Right lobe of liver (tissue), 6 donors: ENCODE measurements at regions not wholly inside any gene's neighbourhood (a gene's known extent, or its start where the extent isn't known, plus 50 kb on each side); places are given as distances from the start of the nearest gene placed in this dataset.

Experiments
- ATAC-seq, 4 donors: fragments of 200-7000 bp; cut with Tn5 transposase; one replicate each; pipeline ENCODE4 v1.9.1; 2020; ENCODE audit warnings: mild to moderate bottlenecking in 4 of 4, moderate library complexity in 4 of 4
- DNase-seq, 3 donors: peaks; one replicate each; pipeline ENCODE4 v3.0.0-alpha.2; 2020
- H3K27ac ChIP-seq, 3 donors: fragments of 200-600 bp; one replicate each; pipeline ENCODE4 v1.8.0; 2022
- H3K27me3 ChIP-seq, 2 donors: fragments of 200-600 bp; one replicate each; pipeline ENCODE4 v1.8.0; 2022
- H3K36me3 ChIP-seq, 4 donors: fragments of 200-600 bp; sonication (generic) in 1 of 4; one replicate each; pipeline versions ENCODE4 v1.5.1 to v1.8.0; 2017 to 2022; ENCODE audit warnings: control low read depth in 1 of 4
- H3K4me1 ChIP-seq, 4 donors: fragments of 200-600 bp; sonication (generic) in 1 of 4; one replicate each; pipeline versions ENCODE4 v1.5.1 to v1.8.0; 2017 to 2022; ENCODE audit warnings: control low read depth in 1 of 4
- H3K4me3 ChIP-seq, 3 donors: fragments of 200-600 bp; one replicate each; pipeline ENCODE4 v1.8.0; 2022
- H3K9me3 ChIP-seq, 4 donors: fragments of 200-600 bp; sonication (generic) in 1 of 4; one replicate each; pipeline versions ENCODE4 v1.5.1 to v1.8.0; 2017 to 2022; ENCODE audit warnings: control low read depth in 1 of 4
- CTCF ChIP-seq, 4 donors: fragments of 200-600 bp in 3 of 4; fragments of 450-650 bp in 1 of 4; IDR thresholded peaks; one replicate each; pipeline versions ENCODE4 v1.5.1 to v1.8.0; 2016 to 2022; ENCODE audit warnings: antibody characterized with exemption in 4 of 4, mild to moderate bottlenecking in 2 of 4
- POLR2A ChIP-seq: fragments of 450-650 bp; IDR thresholded peaks from one replicate; pipeline ENCODE4 v1.6.1; 2017; ENCODE audit warnings: antibody characterized with exemption, mild to moderate bottlenecking
- WGBS: methylation state at CpG from one replicate; pipeline ENCODE4 v1.1.6; 2018; ENCODE audit warnings: low coverage, low lambda C conversion rate; ENCODE audit not compliant: insufficient coverage; ENCODE audit errors: missing lambda C conversion rate; 5-methylcytosine and 5-hydroxymethylcytosine counted together
- intact Hi-C, 2 donors: fragments of 100-400 bp; cut with DNase I; formaldehyde crosslinking; loops; one replicate each; pipeline versions ENCODE4 v1.11.2 to v1.14.1; 2022
- donor health status: DM: no; HTN: yes; CAD: no.
- donor health status: DM: no; HTN: no; CAD: no.
- donor health status: DM: no; HTN: no; CAD: no.
- donor health status: DM: no; HTN: yes; CAD: no.
- donor health status: DM: no; HTN: yes; CAD: no.

GRCh38 chr10:20957744-20958143, 60.6 kb upstream of the NEBL start:
- no peaks in the 10 kb centered on the region for H3K27me3 ChIP-seq
- no peaks in the 10 kb centered on the region for H3K9me3 ChIP-seq
- no peak overlapping the region for H3K27ac ChIP-seq
- DNase-seq, result no peak
- intact Hi-C loops, result no loop called here
- 31% methylated on average over 2 of the region's 2 CpGs for WGBS
- no peak for ATAC-seq
- H3K4me3 ChIP-seq, result no peak overlapping the region
- H3K4me1 ChIP-seq, result no peaks in the 10 kb centered on the region
- H3K36me3 ChIP-seq, result no peaks in the 10 kb centered on the region
- TF ChIP-seq CTCF (IDR thresholded peaks at IDR 0.05) (no peak), POLR2A (no peak)

GRCh38 chr10:20956843-20957242, 59.7 kb upstream of the NEBL start:
- Histone ChIP-seq H3K4me1 (no peaks in the 10 kb centered on the region), H3K36me3 (no peaks in the 10 kb centered on the region), H3K4me3 (no peak overlapping the region), H3K27me3 (no peaks in the 10 kb centered on the region), H3K27ac (no peak overlapping the region), H3K9me3 (no peaks in the 10 kb centered on the region)
- intact Hi-C loops, result no loop called here
- WGBS, result 59% methylated on average over 3 of the region's 3 CpGs
- TF ChIP-seq POLR2A (no peak), CTCF (IDR thresholded peaks at IDR 0.05) (no peak)
- DNase-seq (no peak), ATAC-seq (no peak)

GRCh38 chr10:20955355-20955893, 58.3 kb upstream of the NEBL start:
- no peak overlapping the region for H3K4me3 ChIP-seq
- no peak overlapping the region for H3K27ac ChIP-seq
- 47% methylated on average over 1 of the region's 1 CpG for whole genome bisulfite sequencing
- no peaks in the 10 kb centered on the region for H3K27me3 ChIP-seq
- H3K36me3 ChIP-seq, result no peaks in the 10 kb centered on the region
- DNase-seq, result no peak
- ATAC-seq, result no peak
- no peaks in the 10 kb centered on the region for H3K4me1 ChIP-seq
- TF ChIP-seq POLR2A (no peak), CTCF (IDR thresholded peaks at IDR 0.05) (no peak)
- H3K9me3 ChIP-seq, result no peaks in the 10 kb centered on the region
- intact Hi-C loops, result no loop called here

- no peaks in the 10 kb centered on the region for H3K27me3 ChIP-seq
- no peaks in the 10 kb centered on the region for H3K36me3 ChIP-seq
- H3K4me1 ChIP-seq, result no peaks in the 10 kb centered on the region
- intact Hi-C loops, result no loop called here
- ATAC-seq (no peak), DNase-seq (no peak)
- TF ChIP-seq POLR2A (no peak), CTCF (IDR thresholded peaks at IDR 0.05) (no peak)
- no peak overlapping the region for H3K4me3 ChIP-seq
- WGBS, result 80% methylated on average over 1 of the region's 5 CpGs
- no peaks in the 10 kb centered on the region for H3K9me3 ChIP-seq
- no peak overlapping the region for H3K27ac ChIP-seq
Observed at GRCh38 chr10:20954519-20954918, 57.4 kb upstream of the NEBL start.

- Histone ChIP-seq H3K4me1 (no peaks in the 10 kb centered on the region), H3K36me3 (no peaks in the 10 kb centered on the region), H3K9me3 (no peaks in the 10 kb centered on the region), H3K4me3 (no peak overlapping the region), H3K27me3 (no peaks in the 10 kb centered on the region), H3K27ac (no peak overlapping the region)
- intact Hi-C loops, result no loop called here
- TF ChIP-seq CTCF (IDR thresholded peaks at IDR 0.05) (no peak), POLR2A (no peak)
- ATAC-seq, result no peak
- WGBS, result 80% methylated on average over 2 of the region's 3 CpGs
- DNase-seq, result no peak
Observed at GRCh38 chr10:20953120-20953519, 56.0 kb upstream of the NEBL start.
